HG03521 (cell line): ENCODE measurements at regions not wholly inside any gene's neighbourhood (a gene's known extent, or its start where the extent isn't known, plus 50 kb on each side); places are given as distances from the start of the nearest gene placed in this dataset.

ENCODE experiments used
- ATAC-seq: cut with Tn5 transposase; IDR thresholded peaks from one replicate; pipeline ENCODE4 v1.9.1; 2021; ENCODE audit warnings: mild to moderate bottlenecking, moderate library complexity; ENCODE audit not compliant: unreplicated experiment

DNA sequence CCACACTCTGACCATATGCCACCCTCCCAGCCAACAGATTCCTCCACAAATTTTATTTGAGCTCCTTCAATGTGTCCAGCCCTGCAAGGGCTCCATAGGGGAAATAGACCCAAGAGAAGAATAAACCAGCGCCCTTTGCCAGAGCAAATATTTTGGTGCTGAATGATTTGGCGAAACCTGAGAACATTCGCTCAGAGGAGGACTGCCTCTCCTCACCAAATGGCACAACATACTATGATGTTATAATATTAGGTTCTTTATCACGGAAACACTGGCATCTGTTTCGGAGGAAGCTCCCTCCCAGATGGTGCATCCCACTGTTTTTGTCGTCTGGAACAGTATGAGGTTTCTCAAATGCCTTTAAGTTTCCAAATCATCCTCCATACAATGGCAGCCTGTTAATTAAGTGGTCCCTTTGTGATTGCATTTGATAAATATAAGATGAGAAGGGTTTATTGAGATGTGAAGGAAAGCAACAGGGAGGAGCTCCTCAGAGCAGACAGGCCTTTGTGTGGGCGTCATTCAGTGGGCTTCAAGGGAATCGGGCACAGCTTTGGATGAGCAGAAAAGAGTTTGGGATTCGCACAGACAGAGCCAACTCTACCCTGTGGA lies 139.1 kb upstream of the ADRA1B start:
- ATAC-seq = no peak

DNA sequence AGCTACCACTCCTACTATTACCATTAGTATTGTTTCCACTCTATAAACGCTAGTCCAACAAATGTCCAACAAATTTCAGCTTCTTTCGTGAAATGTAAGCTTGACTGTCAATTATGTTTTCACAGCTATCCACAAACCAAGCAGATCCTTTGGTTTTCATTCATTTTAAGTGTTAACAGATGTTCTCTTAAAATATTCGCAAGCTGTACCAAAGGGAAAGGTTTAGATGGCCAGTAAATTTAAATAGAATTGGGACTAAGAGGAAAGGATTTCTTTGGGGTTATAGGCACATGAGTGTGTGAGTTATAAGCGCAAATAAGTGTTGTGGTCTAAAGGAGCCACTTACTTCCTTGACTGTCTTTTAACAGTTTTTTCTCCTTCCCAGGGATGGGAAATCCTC lies 136.8 kb upstream of the ADRA1B start:
- no peak for ATAC-seq

DNA sequence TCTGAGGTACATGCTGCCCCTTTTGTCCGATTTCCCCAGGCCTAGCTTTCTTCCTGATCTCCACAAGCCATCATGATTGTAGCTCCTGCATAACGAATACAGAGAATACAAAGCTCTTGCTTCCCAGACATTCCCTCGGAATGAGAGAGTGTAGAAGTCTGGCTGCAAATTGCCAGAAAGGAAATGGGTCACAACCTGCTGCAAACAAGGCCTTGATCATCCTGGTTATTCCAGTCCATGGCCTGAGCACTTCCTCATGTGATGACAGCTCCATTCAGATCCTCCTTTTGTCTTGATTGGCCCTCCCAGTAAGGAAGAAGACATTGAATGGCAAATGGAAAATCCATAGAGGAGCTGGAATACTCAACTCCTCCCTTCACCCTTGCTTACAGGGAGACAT lies 136.0 kb upstream of the ADRA1B start:
- ATAC-seq = no peak

DNA sequence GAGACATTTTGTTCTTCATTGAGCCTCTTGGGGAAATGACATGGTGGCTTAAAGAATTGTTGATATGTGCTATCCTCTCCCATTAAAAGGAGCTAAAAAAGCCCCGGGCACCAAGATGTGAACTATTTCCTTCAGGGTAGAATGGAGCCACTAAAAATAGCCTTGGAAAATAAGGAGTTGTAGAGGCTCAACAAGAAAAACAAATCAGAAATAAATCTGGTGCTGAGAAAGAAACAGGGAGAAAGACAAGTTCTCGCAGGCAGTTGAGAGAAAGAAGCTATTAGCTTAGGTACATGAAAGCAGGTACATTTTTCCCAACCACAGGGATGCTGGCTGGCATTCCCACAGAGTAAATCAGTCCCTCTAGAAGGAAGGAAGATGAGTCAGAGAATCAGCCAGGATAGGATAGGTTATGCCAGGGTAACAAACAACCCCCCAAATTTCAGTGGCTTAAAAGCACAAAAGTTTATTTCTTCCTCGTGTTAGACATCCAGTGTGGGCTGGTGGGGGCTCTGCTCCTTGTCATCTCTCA lies 134.6 kb upstream of the ADRA1B start:
- no peak for ATAC-seq

GRCh38 chr5:159782197-159782994 lies 133.9 kb upstream of the ADRA1B start:
- ATAC-seq = no peak

DNA sequence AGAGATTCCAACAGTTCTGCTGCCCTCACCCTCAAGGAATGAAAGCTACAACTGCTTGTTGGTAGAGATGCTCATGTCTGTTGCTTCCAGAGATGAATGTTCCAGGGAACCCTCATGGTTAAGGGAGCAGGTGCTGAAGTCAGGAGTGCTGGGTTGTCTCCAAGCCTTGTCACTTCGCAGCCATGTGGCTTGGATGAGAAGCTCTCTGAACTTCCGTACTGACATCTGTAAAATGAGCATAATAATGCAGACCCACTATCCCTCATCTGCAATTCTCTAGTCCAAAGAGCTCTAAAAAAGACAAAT lies 133.3 kb upstream of the ADRA1B start:
- ATAC-seq = no peak

DNA sequence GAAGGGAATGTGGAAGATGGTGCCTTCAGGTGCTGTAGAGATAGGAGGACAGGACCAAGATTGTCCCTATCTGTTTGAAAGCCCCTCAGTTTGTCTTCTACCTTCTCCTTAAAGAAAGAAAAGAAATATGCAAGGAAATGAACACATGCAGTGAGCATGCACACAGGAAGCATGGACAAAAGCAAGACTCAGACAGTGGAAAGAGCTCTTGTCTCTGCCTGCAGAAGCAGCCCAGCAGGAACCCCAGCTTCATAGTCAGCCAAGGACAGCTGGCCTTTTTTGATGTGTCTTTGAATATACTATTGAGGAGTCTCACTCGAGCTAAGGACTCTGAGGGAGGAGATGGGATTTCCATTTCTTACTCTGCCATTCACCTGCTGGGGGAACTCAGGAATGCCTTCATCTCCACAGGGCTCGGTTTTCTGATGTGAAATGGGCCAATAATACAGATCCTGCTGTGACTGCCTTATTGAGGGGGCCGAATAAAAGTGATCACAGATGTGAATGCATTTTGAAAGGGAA lies 132.5 kb upstream of the ADRA1B start:
- ATAC-seq = no peak

GRCh38 chr5:159784993-159785392 lies 131.3 kb upstream of the ADRA1B start:
- ATAC-seq = no peak

GRCh38 chr5:159785656-159786055 lies 130.6 kb upstream of the ADRA1B start:
- ATAC-seq = no peak

DNA sequence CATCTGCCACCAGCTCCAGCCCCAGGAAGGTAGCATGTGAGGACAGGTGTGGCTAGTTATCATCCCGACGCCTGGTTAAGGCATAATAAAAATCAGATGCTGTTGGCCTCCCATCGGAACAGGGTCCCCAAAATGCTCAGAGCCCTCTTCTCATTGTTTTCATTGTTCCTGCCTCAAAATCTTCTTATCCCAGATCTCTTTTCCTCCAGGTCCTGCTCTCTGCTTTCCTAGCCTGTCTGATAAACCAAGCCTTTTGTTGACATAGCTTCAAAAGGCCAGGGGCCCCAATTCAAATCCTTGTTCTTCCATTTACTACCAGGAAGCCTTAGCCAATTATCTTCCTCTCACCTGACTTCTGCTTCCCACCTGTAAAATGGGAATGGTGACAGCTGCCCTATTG lies 130.1 kb upstream of the ADRA1B start:
- no peak for ATAC-seq

- ATAC-seq = no peak
Measured at GRCh38 chr5:159786901-159787691, 129.2 kb upstream of the ADRA1B start.

- ATAC-seq = no peak
Measured at GRCh38 chr5:159787837-159788236, 128.4 kb upstream of the ADRA1B start.

GRCh38 chr5:159788835-159789331 lies 127.4 kb upstream of the ADRA1B start:
- ATAC-seq = no peak

DNA sequence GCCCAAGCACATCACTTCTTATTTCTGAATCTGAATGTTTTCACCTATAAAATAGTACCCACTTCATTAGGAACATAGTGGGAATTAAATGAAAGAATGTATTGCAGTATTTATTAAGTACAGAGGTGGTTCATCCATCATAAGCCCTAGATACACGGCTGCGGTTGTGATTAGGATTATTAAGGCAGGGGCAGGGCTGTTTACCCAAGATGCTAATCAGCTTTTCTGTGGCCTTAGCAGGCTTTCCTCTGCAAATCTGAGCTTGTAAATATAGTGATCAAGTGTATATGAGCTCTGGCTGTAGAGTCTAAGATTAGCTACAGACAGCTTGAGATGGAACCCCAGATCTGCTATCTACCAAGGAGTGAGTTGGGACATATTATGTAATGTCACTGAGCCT lies 124.1 kb upstream of the ADRA1B start:
- no peak for ATAC-seq

DNA sequence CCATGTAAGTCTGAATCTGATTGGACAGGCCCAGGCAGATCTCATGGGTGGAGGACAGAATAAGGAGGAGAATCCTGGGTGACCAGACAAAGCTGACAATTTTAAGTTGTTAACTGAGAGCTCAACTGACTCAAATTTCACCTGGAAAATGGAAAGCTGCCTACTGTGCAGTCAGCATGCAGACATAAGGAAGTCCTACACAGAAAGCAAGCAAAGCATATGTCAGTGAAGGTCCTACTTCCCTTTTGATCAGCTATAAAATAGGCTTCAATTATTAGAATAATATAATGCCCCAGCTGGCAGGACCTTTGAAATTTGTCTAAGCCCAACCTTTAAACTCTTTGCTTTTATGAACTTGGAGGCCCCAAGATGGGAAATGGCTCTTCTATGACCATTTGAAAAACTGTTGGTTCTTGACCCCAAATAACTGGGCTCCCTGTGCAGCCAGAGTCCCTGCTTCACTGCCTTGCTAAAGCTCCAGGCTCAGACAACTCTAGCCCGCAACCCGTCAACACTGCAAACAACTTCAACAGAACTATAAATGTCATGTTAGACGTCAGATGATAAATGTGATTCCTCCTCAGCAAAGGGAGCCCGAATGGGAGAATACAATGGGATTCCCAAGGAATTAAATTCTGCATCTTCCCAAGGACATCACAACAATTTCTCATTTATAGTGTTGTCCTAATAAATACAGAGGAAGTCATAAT lies 118.9 kb upstream of the ADRA1B start:
- ATAC-seq = no peak

GRCh38 chr5:159799701-159800100 lies 116.6 kb upstream of the ADRA1B start:
- no peak for ATAC-seq

GRCh38 chr5:159800131-159800840 lies 116.0 kb upstream of the ADRA1B start:
- no peak for ATAC-seq

DNA sequence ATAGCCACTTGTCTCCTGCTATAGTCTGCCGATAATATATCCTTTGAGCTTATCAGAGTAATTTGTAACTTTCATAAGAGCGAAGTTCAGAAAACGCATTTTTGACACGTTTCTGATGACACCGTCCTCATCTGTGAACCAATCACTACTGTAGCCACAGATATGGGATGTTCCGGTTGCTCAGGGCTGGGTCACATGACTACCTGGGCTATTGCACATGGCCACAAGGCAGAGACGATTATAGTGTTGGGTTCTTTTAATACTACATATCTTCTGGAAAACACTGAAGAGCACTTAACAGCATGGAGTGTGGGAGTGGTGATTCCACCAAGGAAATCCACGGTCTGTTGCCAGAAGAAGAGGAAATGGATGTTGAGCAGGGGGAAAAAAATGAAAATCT lies 115.0 kb upstream of the ADRA1B start:
- ATAC-seq = no peak

DNA sequence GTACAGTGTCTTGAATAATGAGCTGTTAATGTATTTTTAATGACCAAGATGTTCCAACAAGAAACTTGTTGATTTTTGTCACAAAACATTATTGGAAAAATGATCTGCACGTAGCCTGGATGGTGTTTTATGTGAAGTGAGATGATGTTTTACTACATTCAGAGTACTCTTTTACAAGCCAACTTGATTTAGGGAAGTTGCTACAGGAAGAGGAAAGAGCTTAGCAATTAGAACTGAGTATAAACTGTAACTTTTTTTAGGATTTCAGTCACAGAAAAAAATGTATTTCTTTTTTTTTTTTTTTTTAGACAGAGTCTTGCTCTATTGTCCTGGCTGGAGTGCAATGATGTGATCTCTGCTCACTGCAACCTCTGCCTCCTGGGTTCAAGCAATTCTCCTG lies 113.6 kb upstream of the ADRA1B start:
- no peak for ATAC-seq

- no peak for ATAC-seq
Measured at GRCh38 chr5:159804121-159804520, 112.2 kb upstream of the ADRA1B start.
